DND-41 (cell line): ENCODE measurements at regions not wholly inside any gene's neighbourhood (a gene's known extent, or its start where the extent isn't known, plus 50 kb on each side); places are given as distances from the start of the nearest gene placed in this dataset.

Source experiments
- ATAC-seq: fragments of 200-7000 bp; cut with Tn5 transposase; 3 replicates; pipeline ENCODE4 v1.9.1; 2021; ENCODE audit warnings: low read depth; ENCODE audit not compliant: insufficient read depth
- DNase-seq: peaks from one replicate; pipeline ENCODE4 v3.0.0-alpha.2; 2020
- H2AFZ ChIP-seq: 2 replicates; pipeline ENCODE4 v1.6.0; 2012; ENCODE audit warnings: low read depth, low read length
- H3K27ac ChIP-seq: 2 replicates; pipeline ENCODE4 v1.5.1; 2012; ENCODE audit warnings: low read length, inconsistent platforms
- H3K27me3 ChIP-seq: fragments of 200-600 bp; sonication (generic); 2 replicates; pipeline ENCODE4 v1.6.0; 2012; ENCODE audit warnings: low read length, mild to moderate bottlenecking, inconsistent platforms; ENCODE audit not compliant: insufficient read depth, poor library complexity
- H3K36me3 ChIP-seq: 2 replicates; pipeline ENCODE4 v1.5.1; 2012; ENCODE audit warnings: low read length, inconsistent platforms; ENCODE audit not compliant: insufficient read depth
- H3K4me1 ChIP-seq: 2 replicates; pipeline ENCODE4 v1.5.1; 2012; ENCODE audit warnings: mild to moderate bottlenecking, low read length; ENCODE audit not compliant: insufficient read depth
- H3K4me2 ChIP-seq: 2 replicates; pipeline ENCODE4 v1.6.0; 2012; ENCODE audit warnings: mild to moderate bottlenecking, moderate library complexity, low read length, inconsistent platforms; ENCODE audit not compliant: insufficient read depth
- H3K4me3 ChIP-seq, 2 experiments: fragments of 200-600 bp in 1 of 2; shearing (Covaris generic) in 1 of 2; 2 replicates each; pipeline ENCODE4 v1.5.1; 2012 to 2016; ENCODE audit warnings: inconsistent platforms in 2 of 2, low read length in 2 of 2, mild to moderate bottlenecking in 2 of 2, low read depth in 1 of 2, moderate library complexity in 1 of 2
- H3K79me2 ChIP-seq: 2 replicates; pipeline ENCODE4 v1.6.0; 2012; ENCODE audit warnings: low read length, inconsistent platforms; ENCODE audit not compliant: insufficient read depth
- H3K9ac ChIP-seq: 2 replicates; pipeline ENCODE4 v1.6.0; 2012; ENCODE audit warnings: low read depth, mild to moderate bottlenecking, inconsistent platforms, low read length, moderate library complexity
- H3K9me3 ChIP-seq: 2 replicates; pipeline ENCODE4 v1.5.1; 2012; ENCODE audit warnings: low read length, moderate library complexity, mild to moderate bottlenecking, inconsistent platforms; ENCODE audit not compliant: insufficient read depth, severe bottlenecking
- H4K20me1 ChIP-seq: 2 replicates; pipeline ENCODE4 v1.6.0; 2012; ENCODE audit warnings: low read length; ENCODE audit not compliant: insufficient read depth
- EZH2 ChIP-seq: IDR thresholded peaks from 3 replicates; pipeline ENCODE4 v1.6.1; 2012; ENCODE audit warnings: borderline replicate concordance, low read depth, mild to moderate bottlenecking, moderate library complexity, low read length, inconsistent platforms; ENCODE audit not compliant: severe bottlenecking
- TF ChIP-seq, protein P1 (sequence below): IDR thresholded peaks from 2 replicates; pipeline ENCODE4 v1.5.1; 2012; ENCODE audit warnings: borderline replicate concordance, low read length, moderate library complexity, mild to moderate bottlenecking; ENCODE audit not compliant: poor library complexity, severe bottlenecking; ENCODE audit errors: extremely low read depth

DNA sequence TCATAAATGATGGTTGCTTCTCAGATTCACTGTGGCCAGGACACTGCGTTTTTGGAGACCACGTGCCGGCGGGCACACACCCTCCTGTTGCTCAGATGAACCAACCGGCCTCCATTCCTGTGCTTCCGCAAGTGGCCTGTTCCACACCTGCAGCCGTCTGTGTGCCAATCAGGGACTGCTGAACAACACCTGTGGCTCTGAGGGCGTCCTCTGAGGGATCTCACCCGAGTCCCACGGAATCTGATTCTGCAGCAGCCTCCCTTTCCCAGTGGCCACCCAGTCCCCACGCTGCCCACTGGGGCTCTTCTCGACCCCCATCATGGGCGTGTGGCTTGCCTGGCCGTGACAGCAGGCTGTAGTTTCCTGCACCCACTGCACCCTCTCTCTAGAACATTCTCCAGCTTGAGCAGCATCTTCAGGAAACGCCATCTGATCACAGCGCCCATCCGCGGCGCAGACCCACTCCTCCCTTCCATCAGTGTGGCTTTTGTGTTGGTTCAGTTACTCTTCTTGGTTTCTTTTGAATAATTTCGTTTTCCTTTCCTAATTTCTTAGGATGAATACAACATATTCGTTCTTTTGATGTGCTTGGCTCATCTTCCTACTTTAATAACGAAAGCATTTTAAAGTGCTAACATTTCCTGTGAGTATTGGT lies 65.1 kb upstream of the SLC22A11 start:
- Histone ChIP-seq H3K9me3 (no peaks in the 10 kb centered on the region), H2AFZ (no peak overlapping the region), H3K4me2 (no peak overlapping the region), H3K27me3 (peaks cover 38% of the 10 kb centered on the region), H3K4me3 (no peak overlapping the region), H3K4me1 (no peaks in the 10 kb centered on the region), H3K9ac (no peak overlapping the region), H4K20me1 (0 out of 2 replicates have a peak, but pooled peaks cover 3% of the 10 kb centered on the region), H3K27ac (no peak overlapping the region), H3K36me3 (no peaks in the 10 kb centered on the region), H3K79me2 (no peaks in the 10 kb centered on the region)
- no peak for DNase-seq
- ATAC-seq: no peak
- TF ChIP-seq, protein P1, sequence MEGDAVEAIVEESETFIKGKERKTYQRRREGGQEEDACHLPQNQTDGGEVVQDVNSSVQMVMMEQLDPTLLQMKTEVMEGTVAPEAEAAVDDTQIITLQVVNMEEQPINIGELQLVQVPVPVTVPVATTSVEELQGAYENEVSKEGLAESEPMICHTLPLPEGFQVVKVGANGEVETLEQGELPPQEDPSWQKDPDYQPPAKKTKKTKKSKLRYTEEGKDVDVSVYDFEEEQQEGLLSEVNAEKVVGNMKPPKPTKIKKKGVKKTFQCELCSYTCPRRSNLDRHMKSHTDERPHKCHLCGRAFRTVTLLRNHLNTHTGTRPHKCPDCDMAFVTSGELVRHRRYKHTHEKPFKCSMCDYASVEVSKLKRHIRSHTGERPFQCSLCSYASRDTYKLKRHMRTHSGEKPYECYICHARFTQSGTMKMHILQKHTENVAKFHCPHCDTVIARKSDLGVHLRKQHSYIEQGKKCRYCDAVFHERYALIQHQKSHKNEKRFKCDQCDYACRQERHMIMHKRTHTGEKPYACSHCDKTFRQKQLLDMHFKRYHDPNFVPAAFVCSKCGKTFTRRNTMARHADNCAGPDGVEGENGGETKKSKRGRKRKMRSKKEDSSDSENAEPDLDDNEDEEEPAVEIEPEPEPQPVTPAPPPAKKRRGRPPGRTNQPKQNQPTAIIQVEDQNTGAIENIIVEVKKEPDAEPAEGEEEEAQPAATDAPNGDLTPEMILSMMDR: no peak
- no peak for TF ChIP-seq EZH2

DNA sequence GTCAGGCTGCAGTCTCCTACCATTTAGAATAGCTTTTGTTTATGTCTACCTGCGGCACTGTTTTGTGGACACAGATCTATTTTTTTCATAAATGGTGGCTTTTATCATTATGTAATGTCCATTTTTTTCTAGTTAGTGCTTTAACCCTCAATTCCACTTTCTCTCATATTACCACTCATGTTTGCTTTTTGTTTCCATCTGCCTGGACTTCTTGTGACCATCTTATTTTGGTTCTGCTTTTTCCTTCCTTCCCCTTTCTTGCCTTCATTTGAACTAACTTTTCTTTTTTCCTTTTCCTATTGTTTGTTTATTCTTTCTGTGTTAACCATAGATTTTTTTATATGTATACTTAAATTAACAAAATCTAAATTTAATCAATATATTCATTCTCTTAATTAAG lies 63.2 kb upstream of the SLC22A11 start:
- DNase-seq: no peak
- Histone ChIP-seq H3K79me2 (no peaks in the 10 kb centered on the region), H3K27ac (no peak overlapping the region), H3K9ac (no peak overlapping the region), H2AFZ (no peak overlapping the region), H3K4me2 (no peak overlapping the region), H3K4me1 (no peaks in the 10 kb centered on the region), H4K20me1 (0 out of 2 replicates have a peak, but pooled peaks cover 3% of the 10 kb centered on the region), H3K27me3 (peaks cover 38% of the 10 kb centered on the region), H3K36me3 (no peaks in the 10 kb centered on the region), H3K4me3 (no peak overlapping the region), H3K9me3 (no peaks in the 10 kb centered on the region)
- ATAC-seq: no peak
- TF ChIP-seq, protein P1: no peak
- no peak for TF ChIP-seq EZH2

DNA sequence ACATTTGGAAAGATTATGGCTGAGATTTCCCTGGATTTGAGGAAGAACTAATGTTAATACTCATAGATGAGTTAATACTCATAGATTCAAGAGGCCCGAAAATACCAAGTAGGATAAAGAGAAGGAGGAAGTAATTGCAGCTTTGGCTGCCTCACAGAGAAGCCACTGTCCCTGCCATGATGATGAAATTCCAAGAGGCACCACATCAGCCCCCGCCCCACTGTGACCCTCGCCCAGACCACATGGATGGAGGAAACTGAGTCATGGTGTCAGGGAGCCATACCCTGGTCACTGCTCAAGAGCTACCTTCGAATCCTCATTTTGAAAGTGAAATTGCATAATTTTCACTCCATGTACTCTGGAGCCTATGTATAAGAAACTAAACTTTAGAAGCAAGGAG lies 57.6 kb upstream of the SLC22A11 start:
- Histone ChIP-seq H3K27ac (no peak overlapping the region), H3K4me3 (no peak overlapping the region)

More for the DNA sequence above, 57.6 kb upstream of the SLC22A11 start:
- DNase-seq (no peak), ATAC-seq (no peak)
- Histone ChIP-seq H4K20me1 (no peaks in the 10 kb centered on the region), H3K79me2 (no peaks in the 10 kb centered on the region), H3K9ac (no peak overlapping the region), H3K4me1 (no peaks in the 10 kb centered on the region), H3K36me3 (no peaks in the 10 kb centered on the region), H3K4me2 (no peak overlapping the region), H3K9me3 (no peaks in the 10 kb centered on the region), H2AFZ (no peak overlapping the region), H3K27me3 (peaks cover 9% of the 10 kb centered on the region)
- no peak for TF ChIP-seq EZH2
- TF ChIP-seq, protein P1: no peak
